ENCODE measurements at regions not wholly inside any gene's neighbourhood (a gene's known extent, or its start where the extent isn't known, plus 50 kb on each side); places are given as distances from the start of the nearest gene placed in this dataset.
A peak's percentile ranks its signal among the peaks of the same experiment; 100 is the strongest.
"Not testable (repeated sequence)": the region's sequence is repeated elsewhere in the genome, so short reads cannot be mapped to it uniquely, and the experiment has no call there.

DNA sequence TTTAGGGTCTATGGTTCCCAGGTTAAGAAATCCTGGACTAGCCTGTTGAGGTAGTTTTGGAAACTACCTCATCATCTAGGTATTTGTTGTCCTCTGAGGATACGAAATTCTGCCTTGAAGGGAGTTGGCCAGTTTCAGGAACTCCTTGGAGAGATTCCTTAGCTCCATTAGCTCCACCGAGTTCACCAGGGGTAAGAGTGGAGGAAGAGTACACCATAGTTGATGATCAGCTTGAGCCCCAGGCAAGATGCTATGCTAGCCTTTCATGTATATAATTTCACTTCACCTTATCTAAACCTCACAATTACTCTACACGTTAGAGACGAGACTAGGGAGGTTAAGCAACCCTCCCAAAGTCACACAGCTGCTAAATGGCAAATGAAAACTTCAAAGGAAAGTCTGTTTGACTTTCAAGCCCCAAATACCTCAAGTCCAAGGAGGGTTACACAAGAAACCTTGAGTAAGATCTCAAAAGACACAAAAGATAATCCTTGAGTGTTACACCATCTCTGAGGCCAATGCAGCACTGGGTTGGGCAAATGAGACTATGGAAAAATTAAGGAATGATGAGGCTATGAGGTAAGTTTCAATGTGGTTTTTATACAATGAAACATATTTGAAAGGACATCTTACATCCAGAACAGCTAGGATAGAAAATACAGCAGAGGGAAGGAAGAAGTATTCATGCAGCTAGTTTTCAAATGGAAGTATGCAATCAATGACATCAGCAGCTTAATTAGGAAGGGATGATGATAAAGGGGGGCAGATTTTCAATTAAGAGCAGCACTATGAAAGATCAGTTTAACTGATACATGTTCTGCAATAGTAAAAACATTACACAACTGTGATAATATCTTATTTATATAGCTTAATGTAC is 97.2 kb upstream of the KRAS start:
- intact Hi-C loops (cut with DNase I; ENCODE audit: low total_unique reads): no loop called here
- H3K27ac ChIP-seq: no peak overlapping the region
- in situ Hi-C loops (cut with MboI; ENCODE audit: low sequenced_read_pairs in 4 of 4): no loop called here

DNA sequence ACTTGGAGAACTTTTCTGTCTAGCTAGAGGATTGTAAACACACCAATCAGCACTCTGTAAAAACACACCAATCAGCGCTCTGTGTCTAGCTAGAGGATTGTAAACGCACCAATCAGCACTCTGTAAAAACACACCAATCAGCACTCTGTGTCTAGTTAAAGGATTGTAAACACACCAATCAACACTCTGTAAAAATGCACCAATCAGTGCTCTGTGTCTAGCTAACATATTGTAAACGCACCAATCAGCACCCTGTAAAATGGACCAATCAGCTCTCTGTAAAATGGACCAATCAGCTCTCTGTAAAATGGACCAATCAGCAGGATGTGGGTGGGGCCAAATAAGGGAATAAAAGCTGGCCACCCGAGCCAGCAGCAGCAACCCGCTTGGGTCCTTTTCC is 91.1 kb upstream of the KRAS start:
- DNase-seq; H3K27me3 ChIP-seq; ATAC-seq; H3K4me3 ChIP-seq; in situ Hi-C loops (cut with MboI; ENCODE audit: low sequenced_read_pairs in 4 of 4); H3K36me3 ChIP-seq; H3K27ac ChIP-seq; intact Hi-C loops (cut with DNase I; ENCODE audit: low total_unique reads); H3K9me3 ChIP-seq; H3K4me1 ChIP-seq: not testable (repeated sequence)

More for the DNA sequence above, 97.2 kb upstream of the KRAS start:
- Histone ChIP-seq H3K4me3 (no peak overlapping the region), H3K27me3 (no peaks in the 10 kb centered on the region), H3K36me3 (no peaks in the 10 kb centered on the region), H3K4me1 (no peaks in the 10 kb centered on the region), H3K9me3 (no peaks in the 10 kb centered on the region)
- DNase-seq (no peak), ATAC-seq (peak in 1 of 2 donors; percentile 33)
- TF ChIP-seq POLR2A (IDR thresholded peaks at IDR 0.05): no peak
- TF ChIP-seq, protein P1, sequence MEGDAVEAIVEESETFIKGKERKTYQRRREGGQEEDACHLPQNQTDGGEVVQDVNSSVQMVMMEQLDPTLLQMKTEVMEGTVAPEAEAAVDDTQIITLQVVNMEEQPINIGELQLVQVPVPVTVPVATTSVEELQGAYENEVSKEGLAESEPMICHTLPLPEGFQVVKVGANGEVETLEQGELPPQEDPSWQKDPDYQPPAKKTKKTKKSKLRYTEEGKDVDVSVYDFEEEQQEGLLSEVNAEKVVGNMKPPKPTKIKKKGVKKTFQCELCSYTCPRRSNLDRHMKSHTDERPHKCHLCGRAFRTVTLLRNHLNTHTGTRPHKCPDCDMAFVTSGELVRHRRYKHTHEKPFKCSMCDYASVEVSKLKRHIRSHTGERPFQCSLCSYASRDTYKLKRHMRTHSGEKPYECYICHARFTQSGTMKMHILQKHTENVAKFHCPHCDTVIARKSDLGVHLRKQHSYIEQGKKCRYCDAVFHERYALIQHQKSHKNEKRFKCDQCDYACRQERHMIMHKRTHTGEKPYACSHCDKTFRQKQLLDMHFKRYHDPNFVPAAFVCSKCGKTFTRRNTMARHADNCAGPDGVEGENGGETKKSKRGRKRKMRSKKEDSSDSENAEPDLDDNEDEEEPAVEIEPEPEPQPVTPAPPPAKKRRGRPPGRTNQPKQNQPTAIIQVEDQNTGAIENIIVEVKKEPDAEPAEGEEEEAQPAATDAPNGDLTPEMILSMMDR (IDR thresholded peaks at IDR 0.05 in 4 of 5, conservative IDR thresholded peaks at IDR 0.05 in 1 of 5): no peak

DNA sequence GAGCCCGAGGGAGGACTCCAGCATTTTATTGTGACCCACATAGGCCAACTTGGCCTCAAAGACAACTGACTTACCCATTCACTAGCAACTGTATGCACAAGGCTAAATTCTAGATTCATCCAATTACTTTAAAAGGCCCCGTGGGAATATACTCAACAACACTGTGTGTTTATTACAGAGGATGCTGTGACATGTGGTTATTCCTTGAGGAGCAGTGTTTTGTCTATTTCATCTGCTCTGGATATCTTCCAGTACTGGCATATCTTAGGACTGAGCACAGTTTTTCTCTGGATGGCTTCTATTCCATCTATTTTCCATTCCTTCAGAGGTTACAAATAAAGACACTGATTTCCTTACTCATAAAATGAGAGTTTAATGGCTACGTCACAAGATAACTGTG is 87.2 kb upstream of the KRAS start:
- Histone ChIP-seq H3K27me3 (no peaks in the 10 kb centered on the region), H3K4me3 (no peak overlapping the region), H3K27ac (no peak overlapping the region), H3K9me3 (no peaks in the 10 kb centered on the region), H3K4me1 (peaks cover 13% of the 10 kb centered on the region in 2 donors), H3K36me3 (no peaks in the 10 kb centered on the region)
- in situ Hi-C loops (cut with MboI; ENCODE audit: low sequenced_read_pairs in 4 of 4) (no loop called here), intact Hi-C loops (cut with DNase I; ENCODE audit: low total_unique reads) (no loop called here)
- ATAC-seq (no peak), DNase-seq (no peak)
- TF ChIP-seq, protein P1 (IDR thresholded peaks at IDR 0.05 in 4 of 5, conservative IDR thresholded peaks at IDR 0.05 in 1 of 5): no peak
- no peak for TF ChIP-seq POLR2A (IDR thresholded peaks at IDR 0.05)

DNA sequence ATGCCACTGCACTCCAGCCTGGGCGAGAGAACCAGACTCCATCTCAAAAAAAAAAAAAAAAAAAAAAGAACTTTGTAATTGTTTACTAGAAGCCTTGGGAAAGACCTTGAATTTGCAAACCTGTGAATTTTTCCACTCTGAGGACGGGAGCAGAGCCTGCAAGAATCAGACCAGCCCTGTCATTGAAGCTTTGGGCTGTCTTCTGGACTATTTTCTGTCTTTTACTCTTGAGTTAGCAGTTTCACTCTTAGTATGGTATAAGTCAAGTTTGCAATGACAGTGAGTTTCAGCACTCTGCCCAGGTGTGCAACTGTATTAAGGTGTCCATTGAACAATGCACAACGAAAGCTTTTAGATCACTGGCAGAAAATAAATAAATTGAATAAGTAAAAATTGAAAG is 81.4 kb upstream of the KRAS start:
- no peak overlapping the region for H3K27ac ChIP-seq
- no peak for ATAC-seq
- TF ChIP-seq POLR2A (IDR thresholded peaks at IDR 0.05): no peak
- TF ChIP-seq, protein P1 (IDR thresholded peaks at IDR 0.05 in 4 of 5, conservative IDR thresholded peaks at IDR 0.05 in 1 of 5): no peak
- intact Hi-C loops (cut with DNase I; ENCODE audit: low total_unique reads) (loop anchor here (2.0 kb wide), 1 partner anchor 81 kb away; the partner anchor contains the start of gene KRAS), in situ Hi-C loops (cut with MboI; ENCODE audit: low sequenced_read_pairs in 4 of 4) (no loop called here)
- no peak overlapping the region for H3K4me3 ChIP-seq
- DNase-seq: no peak
- no peaks in the 10 kb centered on the region for H3K36me3 ChIP-seq
- no peaks in the 10 kb centered on the region for H3K9me3 ChIP-seq
- peaks cover 13% of the 10 kb centered on the region in 2 donors for H3K4me1 ChIP-seq
- no peaks in the 10 kb centered on the region for H3K27me3 ChIP-seq

DNA sequence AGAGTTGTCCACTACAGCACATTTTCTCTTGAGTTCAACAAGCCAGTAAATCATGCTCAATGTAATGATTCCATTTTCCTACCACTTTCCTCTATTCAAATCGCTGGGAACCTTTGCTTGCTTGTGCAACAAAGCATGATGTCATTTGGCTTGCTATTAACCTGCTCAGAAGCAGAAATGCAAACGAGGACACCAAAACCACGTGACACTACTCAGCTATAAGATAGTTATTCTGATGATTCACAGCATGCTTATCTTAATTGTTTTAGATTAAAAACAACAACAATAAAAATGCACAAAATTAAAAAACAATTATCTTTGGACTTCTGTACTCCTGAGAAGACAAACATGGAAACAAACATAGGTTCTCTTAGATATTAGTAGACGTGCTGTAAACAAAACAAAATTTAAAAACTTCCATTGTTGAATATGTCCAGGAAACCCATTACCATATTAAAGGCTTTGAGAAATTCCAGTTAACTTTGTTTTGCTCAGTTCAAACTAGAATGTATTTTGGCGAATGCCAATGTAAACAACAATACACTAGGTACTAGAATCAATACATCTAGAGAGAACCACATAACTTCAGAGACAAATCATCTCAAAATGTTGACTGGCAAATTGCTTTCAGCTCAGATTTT is 77.5 kb upstream of the KRAS start:
- H3K4me3 ChIP-seq: no peak overlapping the region
- in situ Hi-C loops (cut with MboI; ENCODE audit: low sequenced_read_pairs in 4 of 4): no loop called here
- intact Hi-C loops (cut with DNase I; ENCODE audit: low total_unique reads): no loop called here
- no peak overlapping the region for H3K27ac ChIP-seq
- H3K9me3 ChIP-seq: no peaks in the 10 kb centered on the region
- no peak for DNase-seq
- H3K4me1 ChIP-seq: peaks cover 2 to 3% of the 10 kb centered on the region in 2 donors
- H3K36me3 ChIP-seq: no peaks in the 10 kb centered on the region
- TF ChIP-seq, protein P1 (IDR thresholded peaks at IDR 0.05 in 4 of 5, conservative IDR thresholded peaks at IDR 0.05 in 1 of 5): no peak
- TF ChIP-seq POLR2A (IDR thresholded peaks at IDR 0.05): no peak
- no peaks in the 10 kb centered on the region for H3K27me3 ChIP-seq
- ATAC-seq: no peak

Data from gastrocnemius medialis (tissue), 4 donors.